Stimulated activated CD4-positive, alpha-beta T cell treated with anti-CD3 and anti-CD28 coated beads, Interleukin-2, amount 100 ng/mL, for 48 hours (primary cell): ENCODE measurements at regions not wholly inside any gene's neighbourhood (a gene's known extent, or its start where the extent isn't known, plus 50 kb on each side); places are given as distances from the start of the nearest gene placed in this dataset.

Experiments used
- DNase-seq, 2 donors: peaks; one replicate each; pipeline ENCODE4 v3.0.0-alpha.2; 2020

DNA sequence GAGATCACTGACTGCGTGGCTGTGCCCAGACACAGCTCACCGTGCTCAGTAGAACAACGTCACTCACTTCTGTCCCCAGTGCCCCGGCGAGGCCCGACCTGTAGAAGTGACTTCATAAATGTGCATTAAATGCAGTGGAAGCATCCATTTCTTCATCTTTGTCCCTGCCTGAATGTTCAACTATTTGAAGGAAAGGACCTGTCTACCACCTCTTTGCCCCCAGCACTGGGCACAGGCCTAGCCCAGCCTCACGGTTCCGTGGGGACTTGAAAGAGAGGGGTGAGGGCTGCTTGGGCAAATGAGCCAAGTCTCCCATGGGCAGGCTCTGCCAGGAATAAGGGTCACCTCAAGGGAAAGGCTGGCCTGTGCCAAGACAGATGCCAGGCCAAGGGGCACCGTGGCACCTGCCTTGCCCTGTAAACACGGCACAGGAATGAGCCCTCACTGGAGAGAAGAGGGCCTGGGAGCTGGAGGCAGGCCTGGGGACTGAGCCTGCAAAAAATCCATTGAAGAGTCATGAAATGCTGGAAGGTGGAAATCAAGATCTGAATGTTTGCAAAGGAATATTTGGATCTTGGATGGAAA lies 845.3 kb downstream of the BRD1 start:
- DNase-seq, result no peak

DNA sequence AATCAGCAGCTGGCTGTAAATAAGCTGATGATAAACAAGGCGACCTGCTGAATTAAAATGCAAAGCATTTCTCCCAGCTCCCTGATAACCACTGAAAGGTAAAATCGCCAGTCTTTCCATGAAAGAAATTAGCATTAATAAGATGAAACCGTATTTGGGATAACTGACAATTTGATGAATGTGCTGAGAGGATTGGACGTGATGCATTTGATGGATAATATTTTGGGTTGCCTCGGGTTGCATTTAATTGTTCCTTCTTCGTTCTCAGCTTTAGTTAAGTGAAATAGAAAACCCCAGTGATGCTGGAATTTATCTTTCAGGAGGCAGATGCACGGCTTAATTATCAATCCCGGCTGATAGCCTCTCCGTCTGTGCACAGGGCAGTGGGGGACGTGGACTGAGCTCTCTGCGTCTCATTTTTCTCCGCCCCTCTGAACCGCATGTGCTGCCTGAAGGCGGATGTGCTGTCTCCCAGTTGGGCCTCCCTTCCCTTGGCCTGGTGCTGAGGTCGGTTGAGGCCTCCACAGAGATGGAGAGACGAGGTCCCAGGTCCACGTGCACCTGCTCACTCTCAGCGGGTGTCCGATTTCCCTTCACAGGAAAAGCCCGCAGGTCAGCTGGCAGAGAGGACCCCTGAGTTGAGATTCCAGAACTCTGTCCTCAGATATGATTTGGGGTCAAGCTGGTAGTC lies 846.2 kb downstream of the BRD1 start:
- no peak for DNase-seq

DNA sequence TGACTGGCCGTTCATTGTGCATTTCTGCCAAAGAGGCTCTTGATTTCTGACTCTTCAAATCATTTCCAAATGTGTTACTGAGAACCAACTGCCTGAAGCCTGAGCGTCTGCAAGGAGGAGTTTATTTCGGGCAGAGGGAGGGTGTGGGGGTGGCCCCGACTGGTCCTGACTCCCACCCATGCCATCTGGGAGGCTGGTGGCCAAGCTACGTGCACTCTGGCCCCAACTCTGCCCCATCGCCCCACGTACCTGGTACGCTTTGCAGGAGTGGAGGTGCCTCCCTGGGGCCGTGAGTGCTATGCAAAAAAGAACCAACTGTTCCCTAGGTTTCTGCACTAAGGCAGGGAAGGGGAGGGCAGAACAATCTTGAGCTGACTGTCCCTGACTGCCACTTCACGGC lies 846.8 kb downstream of the BRD1 start:
- no peak for DNase-seq

DNA sequence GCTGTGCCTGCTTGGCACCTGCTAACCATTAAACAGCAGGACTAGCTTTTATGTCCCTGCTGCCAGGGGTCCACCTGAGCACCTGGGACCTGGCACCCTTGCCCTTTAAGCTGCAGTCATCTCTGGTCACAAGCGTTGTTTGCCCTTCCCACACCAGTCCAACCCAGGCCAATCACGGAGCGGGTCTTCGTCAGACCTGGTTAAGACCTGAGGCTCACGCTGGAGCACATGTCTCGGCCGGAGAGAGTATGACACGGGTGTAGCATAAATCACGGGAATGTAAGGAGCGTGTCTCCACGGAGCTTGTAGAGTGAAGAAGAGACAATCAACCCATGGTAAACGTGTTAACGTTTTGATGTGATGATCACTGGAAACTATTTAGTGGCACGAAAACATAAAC lies 847.3 kb downstream of the BRD1 start:
- DNase-seq, result no peak

DNA sequence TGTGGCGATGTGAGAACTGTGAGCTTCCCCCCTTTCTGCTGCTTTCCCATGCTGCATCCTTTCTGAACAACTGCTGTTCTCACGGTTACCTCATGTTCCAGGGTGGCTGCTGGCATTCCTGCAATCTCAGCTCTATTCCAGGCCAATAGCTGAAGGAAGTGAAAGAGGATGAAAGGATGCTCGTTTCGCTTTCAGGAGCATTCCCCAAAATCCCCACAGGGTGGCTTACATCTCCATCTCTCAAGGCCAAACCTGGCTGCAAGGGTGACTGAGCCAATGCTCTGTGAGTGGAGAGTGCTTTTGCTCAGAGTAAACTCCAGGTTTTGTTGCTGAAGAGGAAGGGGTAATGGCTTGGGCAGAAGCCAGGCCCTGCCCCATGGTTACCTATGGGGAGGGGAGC lies 848.2 kb downstream of the BRD1 start:
- no peak for DNase-seq

- no peak for DNase-seq
Observed at GRCh38 chr22:48976556-48977535, 850.8 kb downstream of the BRD1 start.

DNA sequence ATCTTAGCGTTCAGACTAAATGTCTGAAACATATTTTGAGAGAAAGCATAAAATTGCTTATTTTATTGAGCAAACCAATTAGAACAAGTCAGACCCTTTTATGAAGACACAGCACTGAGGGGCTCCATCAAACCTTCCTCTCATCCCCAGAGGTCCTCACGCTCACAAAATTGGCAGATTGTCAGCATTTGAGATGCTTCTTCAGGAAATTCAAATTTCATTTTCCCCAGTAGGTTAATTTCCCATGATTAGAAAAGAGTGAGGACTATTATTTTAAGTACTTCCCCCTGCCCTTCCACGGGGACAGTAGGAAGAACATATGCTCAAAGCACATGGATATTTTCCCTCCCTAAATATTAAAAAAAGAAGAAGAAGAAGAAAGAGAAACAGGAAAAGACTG lies 851.8 kb downstream of the BRD1 start:
- DNase-seq, result no peak

- DNase-seq, result no peak
Observed at GRCh38 chr22:48975316-48975741, 852.3 kb downstream of the BRD1 start.

- no peak for DNase-seq
Observed at GRCh38 chr22:48974443-48975315, 853.0 kb downstream of the BRD1 start.

DNA sequence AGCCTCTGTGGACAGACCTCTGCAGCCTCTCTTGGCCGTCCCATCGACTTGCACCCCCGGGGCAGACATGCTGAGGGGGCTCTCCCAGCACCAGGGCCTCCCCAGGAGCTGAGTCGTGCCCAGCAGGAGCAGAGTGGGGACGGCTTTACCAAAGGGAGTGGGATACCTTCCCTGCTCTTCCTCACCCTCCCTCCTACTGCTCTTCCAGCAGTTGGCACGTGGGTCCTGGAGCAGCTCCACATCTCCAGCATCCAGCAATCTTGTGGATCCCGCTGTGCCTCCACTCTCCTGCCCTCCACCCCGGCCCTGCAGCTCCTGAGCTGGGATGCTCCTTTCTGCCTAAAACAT lies 854.0 kb downstream of the BRD1 start:
- DNase-seq, result no peak

GRCh38 chr22:48972979-48973693 lies 854.5 kb downstream of the BRD1 start:
- DNase-seq, result no peak

DNA sequence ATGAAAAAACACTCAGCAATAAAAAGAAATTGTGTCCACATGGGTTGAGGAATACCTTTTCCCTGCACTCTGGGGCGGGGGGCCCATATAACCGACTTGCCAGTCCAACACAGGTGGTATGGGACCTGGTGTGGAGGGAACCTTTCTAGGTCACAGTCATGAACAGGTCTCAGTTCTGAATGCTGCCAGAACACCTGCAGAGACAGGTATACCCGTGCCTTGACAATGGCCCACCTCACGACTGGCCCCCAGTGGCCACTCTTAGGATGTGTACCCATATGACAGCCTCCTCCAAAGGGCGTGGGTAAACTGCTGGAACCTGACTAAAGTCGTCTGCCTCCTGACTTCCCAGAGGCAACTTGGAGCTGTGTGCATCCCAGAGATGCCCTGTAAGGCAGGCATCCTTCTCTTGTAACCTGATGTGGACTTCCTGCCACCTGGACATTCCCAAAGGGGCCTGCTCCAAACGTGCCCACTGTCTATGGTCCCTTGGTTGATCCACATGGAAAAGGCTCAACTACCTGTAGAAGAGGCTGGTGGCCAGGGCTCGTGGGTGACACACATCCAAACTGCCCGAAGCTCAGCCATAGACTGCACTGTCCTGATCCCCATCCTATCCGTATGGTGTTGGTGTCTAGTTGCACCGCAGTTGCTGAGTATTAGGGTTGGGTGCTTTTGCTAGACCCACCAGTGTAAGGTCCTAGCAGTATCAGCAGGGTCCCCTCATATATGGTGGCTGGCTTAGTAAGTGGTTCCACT lies 859.3 kb downstream of the BRD1 start:
- no peak for DNase-seq

DNA sequence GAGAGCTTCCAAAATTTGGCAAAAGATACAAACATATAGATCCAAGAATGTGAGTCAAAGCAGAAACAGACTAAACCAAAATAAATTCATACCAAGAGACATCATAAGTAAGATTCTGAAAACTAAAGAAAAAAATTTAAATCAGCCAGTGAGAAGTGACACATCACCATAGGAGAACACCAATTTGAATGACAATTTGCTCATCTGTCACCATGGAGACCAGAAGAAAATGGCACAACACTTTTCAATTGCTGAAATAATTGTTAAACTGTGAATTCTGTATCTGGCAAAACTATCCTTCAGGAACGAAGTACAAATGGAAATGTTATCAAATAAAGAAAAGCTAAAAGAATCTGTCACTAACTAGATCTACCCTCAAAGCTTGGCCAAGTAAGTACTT lies 864.3 kb downstream of the BRD1 start:
- DNase-seq, result no peak

DNA sequence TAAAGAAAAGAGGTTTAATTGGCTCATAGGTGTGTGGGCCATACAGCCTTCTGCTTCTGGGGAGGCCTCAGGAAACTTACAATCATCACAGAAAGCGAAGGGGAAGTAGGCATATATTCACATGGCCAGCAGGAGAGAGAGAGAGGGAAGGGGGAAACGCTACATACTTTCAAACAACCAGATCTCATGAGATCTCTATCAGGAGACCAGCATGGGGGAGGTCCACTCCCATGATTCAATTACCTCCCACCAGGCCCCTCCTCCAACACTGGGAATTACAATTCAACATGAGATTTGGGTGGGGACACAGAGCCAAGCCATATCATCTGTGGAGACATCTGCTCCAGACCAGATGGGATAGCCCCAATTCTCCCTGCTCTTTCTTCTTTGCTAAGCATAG lies 866.0 kb downstream of the BRD1 start:
- DNase-seq, result no peak

DNA sequence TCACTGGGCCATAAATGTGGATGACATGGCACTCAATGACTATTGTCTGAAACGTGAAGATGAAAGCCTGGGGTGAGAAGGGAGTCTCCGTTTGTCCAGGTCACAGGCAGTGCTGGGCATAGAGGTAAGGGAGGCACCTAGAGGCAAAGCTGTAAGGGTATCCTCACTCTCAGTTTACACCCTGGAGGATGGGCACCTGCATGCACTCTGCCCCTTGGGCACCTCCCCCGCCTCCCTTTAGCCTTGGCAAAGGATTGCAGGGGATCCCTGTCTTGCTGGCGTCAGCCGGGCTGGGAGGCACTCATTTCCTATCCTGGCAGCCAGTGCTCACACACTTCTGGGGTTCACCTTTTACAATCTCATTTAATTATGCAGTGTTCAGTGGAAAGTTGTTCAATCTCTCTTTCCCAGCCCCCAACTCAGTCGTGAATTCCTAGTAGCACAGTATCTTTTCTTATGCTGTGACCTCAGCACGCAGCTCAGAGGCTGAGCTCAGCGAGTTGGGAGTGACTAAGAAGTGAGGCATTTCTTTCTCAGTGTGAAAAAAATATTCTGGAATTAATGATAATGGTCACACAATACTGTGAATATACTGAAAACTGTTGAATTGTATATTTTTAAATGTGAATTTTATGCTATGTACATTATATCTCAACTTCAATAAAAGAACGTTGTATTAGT lies 866.6 kb downstream of the BRD1 start:
- DNase-seq, result no peak

- DNase-seq, result no peak
Observed at GRCh38 chr22:48960576-48960975, 867.1 kb downstream of the BRD1 start.

DNA sequence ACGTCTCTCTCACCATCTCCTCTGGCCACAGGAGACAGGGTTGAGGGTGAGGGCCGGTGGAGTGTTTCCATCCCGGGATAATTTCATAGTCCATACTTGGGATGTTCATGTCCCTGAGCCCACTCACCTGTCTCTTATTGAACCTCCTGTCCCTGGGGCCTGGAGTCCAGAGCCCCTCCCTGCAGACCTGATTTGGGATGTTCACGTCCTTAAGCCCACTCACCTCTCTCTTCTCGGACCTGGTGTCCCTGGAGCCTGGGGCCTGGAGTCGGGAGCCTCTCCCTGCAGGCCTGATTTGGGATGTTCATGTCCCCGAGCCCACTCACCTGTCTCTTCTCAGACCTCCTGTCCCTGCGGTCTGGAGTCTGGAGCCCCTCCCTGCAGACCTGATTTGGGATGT lies 868.2 kb downstream of the BRD1 start:
- no peak for DNase-seq

GRCh38 chr22:48957987-48958321 lies 869.7 kb downstream of the BRD1 start:
- no peak for DNase-seq

GRCh38 chr22:48957311-48957986 lies 870.2 kb downstream of the BRD1 start:
- DNase-seq, result no peak
